ENCODE measurements at regions not wholly inside any gene's neighbourhood (a gene's known extent, or its start where the extent isn't known, plus 50 kb on each side); places are given as distances from the start of the nearest gene placed in this dataset.

GRCh38 chr10:33579996-33580395 lies 245.5 kb upstream of the NRP1 start:
- DNase-seq, result no peak

DNA sequence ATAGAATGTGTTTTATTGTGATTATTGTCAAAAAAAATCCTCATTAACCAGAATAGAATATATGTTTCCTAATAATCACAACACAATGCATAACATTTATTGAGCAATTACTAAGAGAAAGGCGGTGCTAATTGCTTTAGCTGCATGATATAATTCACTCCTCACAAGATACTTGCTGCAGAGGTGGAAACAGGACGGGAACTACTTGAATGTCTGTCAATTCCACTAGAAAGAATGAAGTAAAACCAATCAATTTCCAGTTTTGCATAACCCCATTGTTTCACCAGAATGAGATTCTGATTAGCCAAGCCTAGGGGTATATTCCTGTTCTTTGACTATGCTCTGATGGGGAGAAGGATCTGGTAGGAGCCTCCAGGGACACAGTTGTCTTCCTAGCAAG lies 239.1 kb upstream of the NRP1 start:
- no peak for DNase-seq

- no peak for DNase-seq
These were observed 237.1 kb upstream of the NRP1 start for GRCh38 chr10:33571616-33572015.

DNA sequence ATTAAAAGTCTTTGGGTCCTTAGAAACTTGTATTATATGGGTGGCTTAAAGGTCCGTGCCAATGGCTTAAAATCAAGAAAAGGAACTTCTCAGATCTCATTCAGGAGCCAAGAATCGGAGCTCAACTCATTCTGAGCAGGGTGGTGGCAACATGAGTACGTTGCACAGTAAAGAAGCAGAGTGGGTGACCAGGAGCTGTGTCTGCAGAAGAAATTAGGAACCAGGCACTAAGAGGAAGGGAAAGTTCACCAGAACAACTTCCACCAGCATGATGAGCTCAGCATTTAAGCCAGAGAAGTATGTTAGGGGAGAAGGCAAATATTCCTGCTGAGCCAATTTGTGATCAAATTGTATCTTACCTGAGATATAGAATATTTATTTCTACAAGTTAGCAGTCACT lies 236.0 kb upstream of the NRP1 start:
- DNase-seq, result no peak

DNA sequence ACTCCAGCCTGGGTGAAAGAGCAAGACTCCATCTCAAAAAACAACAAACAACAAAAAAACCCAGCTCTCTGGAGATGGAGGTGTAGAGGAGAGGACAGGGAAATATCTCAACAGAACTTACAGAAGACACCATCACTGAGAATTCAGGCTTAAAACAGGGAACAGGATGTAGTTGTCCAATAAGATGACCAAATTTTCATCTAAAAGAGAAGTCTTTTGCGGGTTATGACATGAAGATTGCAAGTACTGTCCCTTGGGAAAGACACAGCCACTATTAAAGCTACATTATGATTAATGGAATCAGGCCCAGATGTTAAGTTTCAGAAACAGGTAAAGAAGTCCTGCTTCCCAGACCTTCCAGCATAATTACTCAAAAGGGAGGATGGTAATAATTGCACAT lies 235.2 kb upstream of the NRP1 start:
- no peak for DNase-seq

DNA sequence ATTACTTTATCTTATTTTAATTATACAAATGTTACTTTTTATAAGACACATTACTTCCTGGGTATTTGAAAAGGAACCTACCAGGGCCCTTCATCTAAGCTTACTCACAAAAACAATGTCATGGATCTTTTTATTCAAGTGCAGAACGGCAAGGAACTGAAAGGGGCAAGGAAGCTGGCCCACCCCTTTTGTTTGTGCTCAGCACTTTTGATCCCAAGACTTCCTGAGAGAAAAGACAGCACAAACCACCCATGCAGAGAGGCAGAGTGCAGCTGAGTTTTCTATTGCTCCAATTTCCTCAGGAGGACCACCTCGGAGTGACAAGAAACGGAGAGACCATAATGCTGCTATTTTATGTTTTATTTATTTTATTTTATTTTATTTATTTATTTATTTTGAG lies 232.0 kb upstream of the NRP1 start:
- no peak for DNase-seq

DNA sequence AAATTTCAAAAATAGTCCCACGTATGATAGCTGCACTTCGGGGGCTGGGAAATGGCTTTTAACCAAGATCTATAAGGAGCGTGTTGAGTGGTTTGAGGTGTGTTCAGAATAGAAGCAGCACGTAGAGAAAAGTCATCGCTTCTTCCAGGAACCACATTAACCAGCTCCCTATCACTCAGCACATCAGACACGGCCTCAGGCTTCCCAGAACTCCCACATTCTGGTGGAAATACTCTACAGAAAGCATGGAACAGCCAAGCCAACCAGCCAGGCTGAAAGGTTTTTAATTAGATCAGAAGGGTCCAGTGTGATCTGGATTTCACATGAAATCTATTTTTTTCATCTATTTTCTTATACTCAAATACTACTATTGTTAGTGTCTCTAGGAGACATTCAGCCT lies 231.5 kb upstream of the NRP1 start:
- DNase-seq, result no peak

DNA sequence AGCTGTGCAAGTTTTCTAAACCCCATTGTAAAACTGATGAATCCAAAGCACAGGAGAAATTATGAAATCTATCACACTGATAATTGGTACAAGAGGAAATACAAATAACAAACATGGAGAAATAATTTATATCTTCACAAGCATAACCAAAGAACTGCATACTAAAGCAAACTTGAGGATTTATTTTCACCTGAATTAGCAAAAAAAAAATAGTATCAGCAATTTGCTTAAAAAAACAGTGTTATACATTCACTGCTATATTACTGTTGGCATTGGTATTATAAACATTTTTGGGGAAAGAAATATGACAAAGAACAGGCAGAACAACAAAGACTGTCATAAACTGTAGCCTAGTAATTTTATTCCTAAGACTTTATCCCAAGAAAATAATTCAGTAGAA lies 230.8 kb upstream of the NRP1 start:
- DNase-seq, result no peak

GRCh38 chr10:33559105-33559504 lies 224.6 kb upstream of the NRP1 start:
- peak; percentile 46 for DNase-seq

- no peak for DNase-seq
These were observed 222.8 kb upstream of the NRP1 start for GRCh38 chr10:33557313-33557712.

DNA sequence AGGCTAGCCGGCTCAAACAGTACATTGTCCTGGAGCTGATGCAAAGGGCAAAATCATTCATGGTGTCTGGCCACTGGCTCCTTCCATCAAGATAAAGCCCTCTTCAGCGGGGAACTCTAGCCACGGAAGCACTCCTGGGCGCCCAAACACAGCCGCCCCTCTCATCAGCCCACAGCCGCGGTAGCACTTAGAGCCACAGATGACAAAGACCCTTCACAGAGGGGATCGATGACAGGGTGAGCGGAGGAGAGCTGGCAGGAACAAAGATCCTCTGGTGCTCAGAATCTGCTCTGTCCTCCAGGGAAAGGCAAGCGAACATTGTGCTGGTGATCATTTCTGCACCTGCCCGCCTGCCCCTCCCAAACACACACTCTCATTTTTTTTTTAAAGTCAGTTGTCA lies 222.2 kb upstream of the NRP1 start:
- DNase-seq, result no peak

DNA sequence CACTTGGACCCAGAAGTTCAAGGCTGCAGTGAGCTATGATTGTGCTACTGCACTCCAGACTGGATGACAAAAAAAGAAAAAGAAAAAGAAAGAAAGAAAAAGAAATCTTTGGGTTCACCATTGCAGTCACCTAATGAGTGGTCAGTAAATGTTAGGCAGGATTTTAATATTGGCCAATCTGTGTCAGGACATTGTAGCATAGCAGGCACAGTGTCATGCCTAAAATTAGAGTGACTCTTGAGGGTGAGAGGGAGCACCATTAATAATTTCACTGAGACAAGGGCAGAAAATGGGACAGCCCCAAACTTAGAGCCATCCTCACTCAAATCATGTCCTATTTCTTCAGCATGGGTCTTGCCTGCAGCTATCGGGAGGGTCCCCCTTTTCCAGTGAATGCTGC lies 221.6 kb upstream of the NRP1 start:
- DNase-seq, result no peak

DNA sequence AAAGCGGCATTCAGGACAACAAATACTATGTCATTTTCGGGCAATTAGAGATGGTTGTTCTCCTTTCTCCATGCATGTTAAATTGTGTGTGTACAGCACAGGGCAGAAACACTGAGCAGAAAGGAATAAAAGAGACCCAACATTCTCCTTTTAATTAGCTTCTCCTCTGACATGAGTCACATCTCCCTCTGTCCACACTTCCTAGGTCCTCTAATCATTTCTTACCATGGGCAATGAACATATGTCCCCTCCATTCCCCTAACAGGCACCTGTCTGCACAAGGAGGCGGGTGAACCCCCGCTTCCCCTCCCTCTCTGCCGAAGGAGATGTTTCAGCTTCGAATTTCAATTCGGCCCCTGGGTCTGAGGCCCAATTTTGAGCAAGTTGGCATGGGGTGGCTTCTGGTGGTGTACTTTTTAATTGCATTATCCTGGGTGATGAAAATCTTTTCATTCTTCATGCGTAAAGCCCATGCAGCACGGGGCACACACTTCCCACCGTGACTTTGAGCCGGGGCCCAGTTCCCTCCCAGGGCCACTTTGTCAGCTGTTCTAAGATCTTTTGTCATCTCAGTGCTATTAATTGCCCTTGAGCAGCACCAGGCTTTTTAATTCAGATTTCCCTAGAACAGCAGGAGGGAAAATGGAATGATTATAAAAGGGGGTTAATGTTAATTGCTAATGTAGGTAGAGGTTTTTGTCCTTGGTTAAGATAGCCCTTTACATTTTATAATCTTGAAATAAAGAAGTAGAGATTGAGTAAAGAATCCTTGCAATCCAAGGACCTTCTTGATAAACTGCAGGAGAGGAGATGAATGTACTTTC lies 219.5 kb upstream of the NRP1 start:
- no peak for DNase-seq

- no peak for DNase-seq
These were observed 217.8 kb upstream of the NRP1 start for GRCh38 chr10:33552290-33552689.

- no peak for DNase-seq
These were observed 216.3 kb upstream of the NRP1 start for GRCh38 chr10:33550811-33551210.

DNA sequence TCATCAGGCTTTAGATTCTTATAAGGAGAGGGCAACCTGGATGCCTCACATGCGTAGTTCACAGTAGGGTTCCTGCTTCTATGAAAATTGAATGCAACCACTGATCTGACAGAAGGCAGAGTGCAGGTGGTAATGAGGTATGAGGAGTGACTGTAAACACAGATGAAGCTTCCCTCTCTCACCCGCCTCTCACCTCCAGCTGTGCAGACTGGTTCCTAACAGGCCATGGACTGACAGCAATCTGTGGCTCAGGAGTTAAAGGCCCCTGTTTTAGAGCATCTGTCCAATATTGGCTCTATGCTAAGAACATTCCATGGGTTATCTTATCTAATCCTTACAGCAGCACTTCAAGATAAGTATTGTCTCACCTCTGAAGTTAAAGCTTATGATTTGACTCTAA lies 213.5 kb upstream of the NRP1 start:
- no peak for DNase-seq

GRCh38 chr10:33546031-33546430 lies 211.6 kb upstream of the NRP1 start:
- no peak for DNase-seq

GRCh38 chr10:33542752-33543505 lies 208.5 kb upstream of the NRP1 start:
- DNase-seq, result no peak

GRCh38 chr10:33539116-33539515 lies 204.6 kb upstream of the NRP1 start:
- DNase-seq, result no peak

DNA sequence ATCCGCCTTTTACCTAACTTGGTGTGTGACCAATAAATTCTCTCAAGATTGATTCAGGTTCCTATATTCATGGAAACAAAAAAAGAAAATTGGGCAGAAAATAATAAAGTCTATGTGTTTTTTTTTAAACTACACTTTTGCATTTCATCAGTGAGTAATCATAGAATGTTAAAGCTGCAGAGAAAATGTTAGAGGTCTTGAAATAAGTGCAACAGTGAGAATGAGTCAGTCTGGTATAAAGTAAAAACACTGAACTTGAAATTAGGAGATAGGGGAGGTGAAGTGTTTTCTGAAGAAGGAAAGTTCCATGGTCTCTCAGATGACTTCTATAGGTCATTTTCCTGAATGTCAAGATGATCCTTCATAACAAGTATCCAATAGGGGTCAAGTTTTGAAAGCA lies 202.6 kb upstream of the NRP1 start:
- no peak for DNase-seq

DNA sequence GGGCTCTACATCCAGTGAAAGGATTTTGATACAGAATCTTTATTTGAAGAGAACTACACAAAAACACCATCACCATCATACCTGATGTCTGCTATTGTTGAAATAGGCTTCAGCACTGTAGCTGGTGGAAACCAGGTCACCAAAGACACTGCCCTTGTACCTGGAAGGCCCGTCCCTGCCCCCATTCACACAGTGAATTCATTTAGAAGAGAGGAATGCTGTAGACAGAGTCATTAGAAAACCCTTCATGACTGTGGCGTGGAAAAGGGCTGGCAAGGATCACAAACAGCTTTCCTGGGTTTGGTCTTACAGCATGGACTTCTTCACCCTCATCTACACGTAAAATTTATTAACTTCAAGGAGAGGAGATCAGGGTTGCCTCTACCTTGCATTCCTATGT lies 202.0 kb upstream of the NRP1 start:
- no peak for DNase-seq

DNA sequence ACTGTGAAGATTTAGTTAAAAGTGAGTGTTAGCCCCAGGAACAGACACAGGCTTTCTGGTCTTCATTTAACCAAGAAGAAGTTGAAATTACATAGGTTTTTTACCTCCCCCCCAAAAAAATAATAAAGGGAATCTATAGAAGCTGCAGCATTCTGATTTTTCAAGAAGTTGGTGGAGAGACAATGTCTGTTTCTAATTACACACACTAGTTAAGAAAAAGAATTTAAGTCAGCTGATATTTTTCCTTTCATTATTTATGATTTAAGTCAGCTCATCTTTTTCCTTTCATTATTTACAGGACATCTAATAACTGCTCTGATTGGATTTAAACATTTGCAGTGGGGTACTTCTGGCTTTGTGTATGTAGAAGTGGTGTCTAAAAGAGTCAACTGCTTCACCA lies 201.4 kb upstream of the NRP1 start:
- DNase-seq, result no peak

GRCh38 chr10:33534416-33534815 lies 199.9 kb upstream of the NRP1 start:
- DNase-seq, result no peak

DNA sequence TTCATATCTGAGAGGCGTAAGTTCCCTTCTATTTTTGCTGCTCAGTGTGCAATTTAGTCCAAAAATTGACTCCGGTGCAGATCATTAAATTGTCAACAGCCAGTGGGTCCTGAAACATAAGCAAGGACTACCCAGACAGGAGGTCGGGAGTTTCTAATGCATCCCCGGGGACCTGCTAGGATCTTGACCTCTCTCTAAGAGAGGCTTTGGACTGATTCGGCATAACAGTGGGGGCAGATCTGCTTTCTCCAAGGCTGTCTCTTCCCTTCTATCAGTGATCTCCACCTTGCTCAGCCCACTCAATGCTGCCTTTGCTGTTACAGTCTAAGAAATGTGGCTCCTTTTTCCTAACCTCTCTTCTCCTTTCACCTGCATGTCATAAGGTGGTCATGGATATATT lies 199.1 kb upstream of the NRP1 start:
- no peak for DNase-seq

DNA sequence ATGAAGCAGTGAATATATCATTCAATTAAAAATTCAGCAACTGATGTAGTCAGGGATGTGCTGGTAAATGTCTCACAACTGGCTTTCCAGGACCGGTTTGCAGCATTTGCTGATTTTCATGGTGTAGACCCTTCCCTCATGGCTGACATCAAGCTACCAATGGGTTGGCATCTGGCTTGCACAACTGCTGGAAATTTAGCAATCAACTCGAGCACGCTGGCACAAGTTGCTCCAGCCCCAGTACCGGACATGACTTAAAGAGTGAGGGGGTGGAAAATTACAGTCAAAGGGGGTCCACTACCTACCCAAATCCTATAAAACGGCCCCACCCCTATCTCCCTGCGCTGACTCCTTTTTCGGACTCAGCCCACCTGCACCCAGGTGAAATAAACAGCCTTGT lies 198.4 kb upstream of the NRP1 start:
- DNase-seq, result no peak
